ENCODE measurements at regions not wholly inside any gene's neighbourhood (a gene's known extent, or its start where the extent isn't known, plus 50 kb on each side); places are given as distances from the start of the nearest gene placed in this dataset.
A peak's percentile ranks its signal among the peaks of the same experiment; 100 is the strongest.

- DNase-seq (ENCODE audit: low spot score), result no peak
Observed at GRCh38 chr1:34270181-34270580, 93.5 kb downstream of the C1orf94 start.

GRCh38 chr1:34272152-34272551 is 95.4 kb downstream of the C1orf94 start:
- no peak for DNase-seq (ENCODE audit: low spot score)

GRCh38 chr1:34275150-34275549 is 98.4 kb downstream of the C1orf94 start:
- DNase-seq (ENCODE audit: low spot score), result no peak

GRCh38 chr1:34276606-34277005 is 99.9 kb downstream of the C1orf94 start:
- peak; percentile 4 for DNase-seq (ENCODE audit: low spot score)

GRCh38 chr1:34277150-34277549 is 100.4 kb downstream of the C1orf94 start:
- peak; percentile 9 for DNase-seq (ENCODE audit: low spot score)

- no peak for DNase-seq (ENCODE audit: low spot score)
Observed at GRCh38 chr1:34278211-34278610, 101.5 kb downstream of the C1orf94 start.

- DNase-seq (ENCODE audit: low spot score), result no peak
Observed at GRCh38 chr1:34279971-34280370, 103.3 kb downstream of the C1orf94 start.

- no peak for DNase-seq (ENCODE audit: low spot score)
Observed at GRCh38 chr1:34280509-34280908, 103.8 kb downstream of the C1orf94 start.

- no peak for DNase-seq (ENCODE audit: low spot score)
Observed at GRCh38 chr1:34283142-34283541, 106.4 kb downstream of the C1orf94 start.

- no peak for DNase-seq (ENCODE audit: low spot score)
Observed at GRCh38 chr1:34286511-34286910, 109.8 kb downstream of the C1orf94 start.

- DNase-seq (ENCODE audit: low spot score), result no peak
Observed at GRCh38 chr1:34290831-34291230, 114.1 kb downstream of the C1orf94 start.

- DNase-seq (ENCODE audit: low spot score), result peak; percentile 55
Observed at GRCh38 chr1:34292472-34292871, 115.8 kb downstream of the C1orf94 start.

- DNase-seq (ENCODE audit: low spot score), result no peak
Observed at GRCh38 chr1:34296059-34296458, 119.4 kb downstream of the C1orf94 start.

- DNase-seq (ENCODE audit: low spot score), result no peak
Observed at GRCh38 chr1:34302798-34303197, 126.1 kb downstream of the C1orf94 start.

GRCh38 chr1:34303218-34303617 is 126.5 kb downstream of the C1orf94 start:
- DNase-seq (ENCODE audit: low spot score), result no peak

- no peak for DNase-seq (ENCODE audit: low spot score)
Observed at GRCh38 chr1:34306568-34306967, 129.9 kb downstream of the C1orf94 start.

- no peak for DNase-seq (ENCODE audit: low spot score)
Observed at GRCh38 chr1:34312359-34312758, 135.7 kb downstream of the C1orf94 start.

GRCh38 chr1:34315974-34316373 is 139.3 kb downstream of the C1orf94 start:
- no peak for DNase-seq (ENCODE audit: low spot score)

- DNase-seq (ENCODE audit: low spot score), result no peak
Observed at GRCh38 chr1:34316773-34317172, 140.1 kb downstream of the C1orf94 start.

- no peak for DNase-seq (ENCODE audit: low spot score)
Observed at GRCh38 chr1:34319218-34319617, 142.5 kb downstream of the C1orf94 start.

GRCh38 chr1:34320053-34320669 is 143.5 kb downstream of the C1orf94 start:
- DNase-seq (ENCODE audit: low spot score), result no peak

GRCh38 chr1:34322969-34323368 is 146.3 kb downstream of the C1orf94 start:
- no peak for DNase-seq (ENCODE audit: low spot score)

- DNase-seq (ENCODE audit: low spot score), result no peak
Observed at GRCh38 chr1:34324879-34325440, 148.3 kb downstream of the C1orf94 start.

GRCh38 chr1:34328281-34328799 is 151.6 kb downstream of the C1orf94 start:
- DNase-seq (ENCODE audit: low spot score), result no peak
